GM19099 (cell line): ENCODE measurements at regions not wholly inside any gene's neighbourhood (a gene's known extent, or its start where the extent isn't known, plus 50 kb on each side); places are given as distances from the start of the nearest gene placed in this dataset.

Experiments
- POLR2A ChIP-seq: IDR thresholded peaks from 3 replicates; pipeline ENCODE4 v1.6.1; 2011; ENCODE audit warnings: low read depth; ENCODE audit not compliant: insufficient read length; ENCODE audit errors: extremely low read depth

DNA sequence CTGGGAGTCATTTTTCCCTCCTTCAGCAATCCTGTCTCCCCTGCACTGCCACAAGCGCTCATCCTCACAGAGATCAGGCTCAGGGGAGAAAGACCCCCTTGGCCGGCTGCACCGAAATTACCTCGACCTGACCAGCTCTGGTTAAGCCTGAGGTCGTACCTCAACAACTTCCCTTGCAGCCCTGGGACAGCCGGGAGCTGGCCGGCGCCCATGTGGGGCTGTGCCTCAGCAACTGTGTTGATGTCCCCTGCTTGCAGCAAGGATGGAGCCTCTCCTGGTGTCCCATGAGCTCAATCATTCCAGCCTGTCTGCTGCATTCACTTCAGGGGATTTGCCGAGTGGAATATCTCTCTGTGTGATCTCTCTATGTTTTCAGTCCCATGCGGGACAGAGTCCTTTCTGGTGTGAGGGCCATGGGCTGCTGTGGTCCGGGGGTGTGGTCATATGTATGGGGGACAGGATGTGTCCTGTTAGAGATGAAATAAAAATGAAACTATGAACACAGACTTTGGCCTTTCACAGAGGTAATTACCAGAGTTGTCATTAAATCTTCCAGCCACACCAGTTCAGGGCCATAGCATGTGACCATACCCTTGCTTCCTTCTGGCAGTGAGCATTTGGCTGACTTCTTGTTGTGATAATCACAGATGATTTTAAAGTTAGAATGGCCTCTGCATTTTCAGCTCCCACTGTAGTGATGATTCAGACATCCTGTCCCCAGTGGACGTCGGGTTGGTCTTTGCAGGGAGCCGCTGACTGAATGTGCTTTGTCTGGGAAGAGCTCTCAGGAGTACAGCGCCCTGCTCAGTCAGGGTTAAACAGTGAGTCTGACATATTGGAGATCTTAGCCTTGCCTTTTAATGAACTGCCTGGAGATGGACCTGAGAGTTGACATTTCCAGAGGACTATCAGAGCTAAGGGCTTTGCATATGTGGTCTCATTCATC is 405.9 kb downstream of the AACS start:
- TF ChIP-seq POLR2A, result no peak

DNA sequence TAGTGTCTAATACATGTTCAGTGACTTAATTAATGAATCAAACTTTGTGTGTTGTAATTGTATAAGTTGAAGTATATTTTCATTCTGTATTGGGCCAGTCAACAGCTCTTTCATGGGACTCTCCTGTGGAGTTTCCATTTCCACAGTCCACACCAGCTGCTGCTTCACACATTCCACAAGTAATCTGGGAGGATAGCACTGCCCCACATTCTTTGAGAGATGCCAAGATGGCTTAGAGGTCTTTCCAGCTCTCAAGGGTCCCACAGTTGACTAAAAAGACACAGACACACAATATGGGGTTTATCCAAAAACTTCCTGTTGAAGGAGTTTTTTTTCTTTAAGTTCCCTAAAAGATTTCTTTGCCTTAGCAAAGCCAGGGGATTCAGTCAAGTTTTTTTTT is 408.3 kb downstream of the AACS start:
- no peak for TF ChIP-seq POLR2A

DNA sequence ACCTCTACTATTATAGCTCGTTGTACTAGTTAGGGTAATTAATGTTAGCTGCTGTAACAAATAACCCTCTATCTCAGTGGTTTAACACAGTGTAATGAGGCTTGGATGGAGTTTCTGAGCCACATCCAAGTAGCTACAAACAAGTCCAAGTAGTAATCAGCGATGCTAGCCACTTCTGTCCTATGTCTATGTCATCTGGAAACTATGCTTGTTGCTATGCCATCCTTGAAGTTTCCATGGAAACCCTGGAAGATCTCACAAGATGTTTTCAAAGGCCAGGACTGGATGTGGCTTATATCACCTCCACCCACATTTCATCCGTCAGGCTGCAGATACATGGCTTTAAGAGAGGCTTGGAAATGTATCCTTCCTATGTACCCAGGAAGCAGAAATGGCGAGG is 422.1 kb downstream of the AACS start:
- no peak for TF ChIP-seq POLR2A

DNA sequence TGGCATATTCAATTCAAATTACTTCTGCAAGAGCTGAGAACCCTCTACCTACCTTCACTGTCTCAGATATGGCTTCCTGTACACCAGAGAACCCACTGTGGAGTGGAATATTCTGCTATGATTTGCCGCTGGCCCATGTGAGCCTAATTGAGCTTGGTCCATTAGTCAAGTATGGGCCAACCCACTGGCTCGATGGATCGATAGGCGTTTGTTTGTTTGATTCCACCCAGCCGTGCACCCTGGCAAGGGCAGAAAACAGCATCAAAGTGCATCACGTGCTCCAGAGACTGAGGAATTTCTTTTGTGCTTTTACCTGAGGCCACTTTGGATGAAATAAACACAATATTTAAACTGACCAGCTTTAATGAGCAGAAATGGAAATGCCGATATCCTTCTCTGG is 426.3 kb downstream of the AACS start:
- TF ChIP-seq POLR2A, result no peak

DNA sequence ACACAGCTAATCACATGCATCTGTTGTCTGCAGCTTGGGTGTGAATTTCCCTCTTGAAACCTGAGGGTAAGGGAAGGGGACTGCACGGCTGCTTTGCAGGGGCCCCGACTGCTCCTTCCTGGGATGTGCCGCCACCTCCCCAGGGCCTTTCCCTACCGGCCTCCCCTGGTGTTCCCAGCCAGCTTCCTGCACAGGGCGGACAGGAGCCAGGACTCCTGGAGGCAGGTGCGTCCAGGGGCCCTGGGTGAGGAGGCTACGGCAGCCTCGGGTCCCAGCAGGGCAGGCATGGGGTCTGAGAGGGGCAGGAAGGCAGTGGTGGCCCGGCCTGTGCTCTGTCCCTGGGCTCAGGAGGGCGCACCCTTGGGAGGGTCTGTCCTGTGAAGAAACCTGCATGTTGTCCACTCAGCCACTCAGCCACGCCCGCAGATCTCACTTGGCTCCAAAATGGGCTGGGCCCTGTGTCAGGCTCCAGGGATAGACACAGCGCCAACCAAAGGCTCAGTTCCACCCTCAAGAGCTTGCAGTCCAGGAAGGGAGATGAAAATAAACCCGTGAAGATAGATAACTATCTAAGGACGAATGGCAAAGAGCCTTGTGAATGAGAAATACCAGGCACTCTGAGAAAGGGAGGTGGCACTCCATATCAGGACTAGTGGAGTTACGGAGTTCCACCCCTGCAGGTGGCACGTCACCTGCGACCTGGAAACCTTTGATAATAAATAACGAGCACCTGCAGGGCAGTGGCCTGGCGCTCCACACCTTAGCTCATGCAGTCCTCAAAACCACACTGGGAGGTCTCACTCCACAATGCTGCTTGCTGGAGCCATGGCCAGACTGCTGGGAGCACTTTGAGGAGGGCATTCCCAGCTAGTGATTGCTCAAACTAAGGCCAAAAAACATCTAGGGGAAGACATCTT is 427.4 kb downstream of the AACS start:
- no peak for TF ChIP-seq POLR2A

DNA sequence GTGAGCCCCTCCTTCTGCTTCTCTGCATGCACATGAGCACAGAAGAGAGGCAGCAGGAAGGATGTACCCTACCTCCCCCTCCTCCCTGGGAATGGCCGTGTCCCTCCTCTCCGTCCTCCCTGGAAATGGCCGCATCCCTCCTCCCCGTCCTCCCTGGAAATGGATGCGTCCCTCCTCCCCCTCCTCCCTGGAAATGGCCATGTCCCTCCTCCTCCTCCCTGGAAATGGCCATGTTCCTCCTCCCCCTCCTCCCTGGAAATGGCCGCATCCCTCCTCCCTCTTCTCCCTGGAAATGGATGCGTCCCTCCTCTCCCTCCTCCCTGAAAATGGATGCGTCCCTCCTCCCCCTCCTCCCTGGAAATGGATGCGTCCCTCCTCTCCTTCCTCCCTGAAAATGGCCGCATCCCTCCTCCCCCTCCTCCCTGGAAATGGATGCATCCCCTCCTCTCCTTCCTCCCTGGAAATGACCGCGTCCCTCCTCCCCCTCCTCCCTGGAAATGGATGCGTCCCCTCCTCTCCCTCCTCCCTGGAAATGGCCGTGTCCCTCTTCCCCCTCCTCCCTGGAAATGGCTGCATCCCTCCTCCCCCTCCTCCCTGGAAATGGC is 428.6 kb downstream of the AACS start:
- TF ChIP-seq POLR2A, result no peak

DNA sequence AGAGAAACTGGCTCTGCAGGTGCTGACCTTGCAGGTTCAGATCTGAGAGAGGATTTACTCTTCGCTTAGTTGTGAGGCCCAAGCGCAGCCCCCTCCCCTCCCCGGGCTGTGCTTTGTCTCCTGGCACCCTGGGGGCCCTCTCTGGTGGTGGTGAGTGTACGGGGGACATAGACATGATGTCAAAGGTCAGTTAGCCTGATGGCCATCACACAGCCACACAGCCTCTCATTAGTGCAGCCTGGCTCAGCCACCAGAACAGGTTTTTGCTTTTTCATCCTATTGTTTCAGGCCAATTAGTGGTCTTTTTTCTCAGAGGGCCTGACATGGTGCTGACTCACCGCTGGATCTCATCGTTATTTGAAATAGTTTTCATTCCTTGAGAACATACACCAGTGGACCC is 437.9 kb downstream of the AACS start:
- TF ChIP-seq POLR2A, result no peak

DNA sequence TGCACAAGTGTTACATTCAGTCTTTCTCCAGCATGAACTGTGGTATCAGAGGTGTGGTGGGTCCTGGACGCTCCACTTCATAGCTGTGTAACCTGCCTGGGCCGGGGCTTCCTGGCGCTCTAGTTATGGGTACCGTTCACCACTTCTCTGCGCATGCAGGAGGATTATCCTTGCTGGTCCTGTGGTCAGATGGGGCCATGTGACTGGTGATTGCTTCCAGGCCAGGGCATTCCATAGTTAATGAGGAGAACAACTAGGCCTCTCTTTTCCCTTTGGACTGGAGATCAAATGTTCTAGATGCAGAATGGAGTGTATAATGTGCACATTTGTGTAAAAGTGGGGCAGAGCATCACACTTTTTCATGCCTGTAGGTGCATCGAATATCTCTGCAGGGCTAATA is 444.0 kb downstream of the AACS start:
- no peak for TF ChIP-seq POLR2A

DNA sequence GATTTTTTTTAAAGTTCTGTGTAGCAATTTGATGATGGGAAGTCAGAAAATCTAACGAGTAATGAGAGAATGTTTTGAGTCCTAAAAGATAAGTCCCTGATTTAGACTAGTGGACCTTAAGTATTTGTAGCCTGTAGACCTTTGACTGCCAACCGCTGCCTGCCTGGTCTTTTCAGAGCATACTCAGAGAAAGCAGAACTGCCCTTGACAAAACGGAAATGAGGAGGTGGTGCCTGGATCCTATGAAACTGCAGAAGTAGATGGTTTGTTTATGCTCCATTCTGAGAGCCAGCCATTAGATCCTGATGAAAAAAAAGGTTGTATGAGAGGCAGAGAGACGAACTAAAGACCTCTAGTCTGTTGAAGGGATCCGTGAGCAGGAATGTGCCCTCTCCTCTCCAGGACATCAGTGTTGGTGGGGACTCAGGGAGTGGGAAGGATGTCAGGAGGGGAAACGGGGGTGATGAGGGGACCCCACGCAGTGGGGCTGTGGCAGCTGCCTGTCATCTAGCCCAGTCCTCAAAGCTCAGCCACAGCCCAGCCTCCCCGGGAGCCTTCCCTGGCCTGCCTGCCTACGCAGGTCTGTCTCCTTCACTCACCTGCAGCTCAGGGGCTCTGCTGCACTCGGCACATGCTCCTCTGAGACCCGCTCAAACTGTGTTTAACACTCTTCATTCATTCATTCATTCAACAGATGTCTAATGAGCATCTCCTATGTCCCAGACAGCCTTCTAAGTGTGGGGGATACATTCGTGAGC is 447.5 kb downstream of the AACS start:
- TF ChIP-seq POLR2A, result no peak

DNA sequence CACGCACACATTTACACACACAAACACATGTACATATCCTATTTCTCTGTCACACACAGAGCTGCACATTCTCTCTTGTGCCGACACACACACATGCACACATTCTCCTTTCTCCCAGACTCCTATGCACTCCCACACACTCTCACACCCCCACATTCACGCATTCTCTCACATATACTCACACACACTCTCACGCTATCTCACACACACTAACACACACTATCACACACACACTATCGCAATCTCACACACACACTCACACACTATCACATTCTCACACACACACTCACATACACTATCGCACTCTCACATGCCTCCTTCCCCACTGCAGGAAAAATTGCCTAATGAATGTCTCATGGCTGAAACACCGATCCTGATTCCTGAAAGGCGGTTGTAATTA is 450.7 kb downstream of the AACS start:
- no peak for TF ChIP-seq POLR2A

DNA sequence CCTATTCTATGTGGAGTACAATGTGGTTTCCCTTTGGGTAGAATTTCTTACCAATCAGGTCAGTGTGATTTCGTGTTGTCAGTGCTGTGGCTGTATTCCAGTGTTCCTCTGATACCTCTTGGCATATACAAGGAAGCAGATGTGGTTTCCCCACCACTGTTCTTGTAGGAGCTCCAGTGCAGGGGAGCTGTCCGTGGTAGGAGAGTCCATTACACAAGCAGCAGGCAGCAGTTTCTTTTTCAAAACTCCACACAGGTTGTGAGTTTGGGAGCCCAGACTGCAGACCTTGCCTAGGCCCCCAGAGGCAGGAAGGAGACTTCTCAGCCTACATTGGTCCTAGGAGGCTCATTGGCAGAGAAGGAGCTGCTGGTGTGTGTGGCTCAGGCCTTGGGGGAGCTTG is 452.8 kb downstream of the AACS start:
- TF ChIP-seq POLR2A, result no peak

DNA sequence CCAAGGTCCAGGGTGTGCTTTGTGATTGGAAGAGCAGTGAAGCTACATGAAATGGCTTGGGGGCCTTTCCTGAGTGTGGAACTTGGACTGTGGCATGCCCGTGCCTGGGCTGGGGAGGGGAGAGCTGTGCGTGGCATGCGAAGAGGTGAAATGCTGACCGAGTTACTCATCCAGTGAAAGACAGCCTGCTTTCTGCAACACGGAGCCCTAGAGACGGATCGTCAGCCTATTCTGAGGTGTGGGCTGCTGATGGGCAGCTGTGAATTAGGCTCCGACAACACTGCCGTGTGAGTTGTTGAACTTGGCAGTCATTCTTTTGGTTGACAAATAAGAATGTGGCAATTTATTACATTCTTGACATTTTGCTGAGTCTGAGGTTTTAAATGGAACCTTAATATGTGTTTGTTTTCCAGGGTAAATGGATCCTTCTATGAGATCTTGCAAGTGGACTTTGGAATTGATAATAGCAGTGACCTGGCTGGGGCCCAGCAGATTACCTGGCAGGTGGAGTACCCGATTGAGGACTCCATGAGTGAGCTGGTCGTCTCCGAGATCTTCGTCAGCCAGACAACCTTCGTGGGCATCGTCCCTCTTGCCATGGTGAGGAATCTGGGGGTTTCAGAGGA is 453.9 kb downstream of the AACS start:
- no peak for TF ChIP-seq POLR2A

DNA sequence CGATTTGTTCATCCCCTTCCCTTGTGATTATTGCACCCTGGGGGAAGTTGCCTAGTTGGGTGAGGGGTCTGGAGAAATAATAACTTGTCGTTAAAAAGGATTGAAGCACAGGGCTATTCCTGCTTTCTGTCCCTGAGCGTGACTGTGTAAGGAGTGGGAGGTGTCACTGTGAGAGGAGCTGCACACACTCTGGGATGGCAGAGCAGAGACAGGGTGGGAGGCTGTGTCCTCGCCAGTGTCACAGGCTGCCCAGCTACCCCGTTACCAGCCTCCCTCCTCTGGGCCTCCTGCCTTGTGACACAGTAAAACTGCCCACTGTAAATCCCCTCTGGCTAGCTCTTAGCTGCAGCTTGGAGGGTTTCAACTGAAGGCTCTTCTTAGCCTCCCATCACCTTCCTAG is 460.6 kb downstream of the AACS start:
- TF ChIP-seq POLR2A, result no peak

DNA sequence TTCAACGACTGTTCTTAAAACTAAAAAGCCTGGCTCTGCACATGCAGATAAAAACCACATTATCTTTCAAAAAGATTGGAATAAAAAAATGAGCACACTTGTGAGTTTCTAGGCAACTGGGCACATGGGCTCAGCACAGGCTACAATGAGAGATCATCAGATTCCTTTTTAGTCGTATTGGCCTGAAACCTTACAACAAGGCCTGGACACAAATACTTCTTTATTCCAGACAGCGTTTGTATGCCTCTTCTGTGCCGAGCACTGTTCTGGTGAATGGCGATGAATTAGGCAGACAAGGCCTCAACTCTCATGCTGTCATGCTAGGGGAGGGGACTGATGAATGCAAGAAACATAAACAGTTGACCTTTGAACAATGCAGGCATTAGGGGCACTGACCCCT is 463.0 kb downstream of the AACS start:
- TF ChIP-seq POLR2A, result no peak
